ENCODE measurements at regions not wholly inside any gene's neighbourhood (a gene's known extent, or its start where the extent isn't known, plus 50 kb on each side); places are given as distances from the start of the nearest gene placed in this dataset.

DNA sequence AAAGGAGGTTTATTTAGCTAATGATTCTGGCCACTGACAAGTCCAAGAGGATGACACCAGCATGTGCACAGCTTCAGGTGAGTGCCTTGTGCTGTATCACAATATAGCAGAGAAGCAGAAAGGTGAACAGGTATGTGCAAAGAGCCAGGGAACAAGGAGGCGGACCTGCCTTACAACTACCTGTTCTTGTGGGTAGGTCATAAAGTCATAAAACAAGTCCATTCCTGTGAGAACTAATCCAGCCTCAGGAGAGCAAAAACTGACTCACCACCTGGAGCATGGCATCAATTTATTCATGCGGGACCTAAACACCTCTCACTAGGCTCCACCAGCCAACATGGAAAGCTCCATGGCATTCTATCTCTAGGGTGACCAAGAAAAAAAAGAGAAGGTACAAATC is 234.2 kb downstream of the ASXL3 start:
- no peak for TF ChIP-seq EP300 (IDR thresholded peaks at IDR 0.05)
- TF ChIP-seq POLR2A (IDR thresholded peaks at IDR 0.05) = no peak
- TF ChIP-seq, protein P1, sequence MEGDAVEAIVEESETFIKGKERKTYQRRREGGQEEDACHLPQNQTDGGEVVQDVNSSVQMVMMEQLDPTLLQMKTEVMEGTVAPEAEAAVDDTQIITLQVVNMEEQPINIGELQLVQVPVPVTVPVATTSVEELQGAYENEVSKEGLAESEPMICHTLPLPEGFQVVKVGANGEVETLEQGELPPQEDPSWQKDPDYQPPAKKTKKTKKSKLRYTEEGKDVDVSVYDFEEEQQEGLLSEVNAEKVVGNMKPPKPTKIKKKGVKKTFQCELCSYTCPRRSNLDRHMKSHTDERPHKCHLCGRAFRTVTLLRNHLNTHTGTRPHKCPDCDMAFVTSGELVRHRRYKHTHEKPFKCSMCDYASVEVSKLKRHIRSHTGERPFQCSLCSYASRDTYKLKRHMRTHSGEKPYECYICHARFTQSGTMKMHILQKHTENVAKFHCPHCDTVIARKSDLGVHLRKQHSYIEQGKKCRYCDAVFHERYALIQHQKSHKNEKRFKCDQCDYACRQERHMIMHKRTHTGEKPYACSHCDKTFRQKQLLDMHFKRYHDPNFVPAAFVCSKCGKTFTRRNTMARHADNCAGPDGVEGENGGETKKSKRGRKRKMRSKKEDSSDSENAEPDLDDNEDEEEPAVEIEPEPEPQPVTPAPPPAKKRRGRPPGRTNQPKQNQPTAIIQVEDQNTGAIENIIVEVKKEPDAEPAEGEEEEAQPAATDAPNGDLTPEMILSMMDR (IDR thresholded peaks at IDR 0.05) = no peak
- 96 to 98% (median 96%) methylated on average over 2 of the region's 2 CpGs for WGBS, 3 donors

GRCh38 chr18:33805592-33805991 is 227.6 kb downstream of the ASXL3 start:
- Histone ChIP-seq H3K27me3 (no peaks in the 10 kb centered on the region), H3K4me1 (ENCODE audit: insufficient read depth) (no peaks in the 10 kb centered on the region), H3K4me3 (no peak overlapping the region), H3K9me3 (no peaks in the 10 kb centered on the region), H3K36me3 (no peaks in the 10 kb centered on the region), H3K27ac (no peak overlapping the region)
- no peak for DNase-seq
- TF ChIP-seq POLR2A (IDR thresholded peaks at IDR 0.05) = no peak
- TF ChIP-seq, protein P1 (IDR thresholded peaks at IDR 0.05) = no peak
- TF ChIP-seq EP300 (IDR thresholded peaks at IDR 0.05) = no peak
- 9 to 13% (median 9%) methylated on average over 4 of the region's 4 CpGs for WGBS, 3 donors
- intact Hi-C loops (cut with DNase I) = no loop called here

More for the DNA sequence above, 234.2 kb downstream of the ASXL3 start:
- intact Hi-C loops (cut with DNase I) = no loop called here
- Histone ChIP-seq H3K9me3 (no peaks in the 10 kb centered on the region), H3K27me3 (no peaks in the 10 kb centered on the region), H3K4me3 (no peak overlapping the region), H3K27ac (no peak overlapping the region), H3K4me1 (ENCODE audit: insufficient read depth) (no peaks in the 10 kb centered on the region), H3K36me3 (no peaks in the 10 kb centered on the region)
- no peak for DNase-seq

GRCh38 chr18:33804258-33804657 is 226.2 kb downstream of the ASXL3 start:
- no peak overlapping the region for H3K4me3 ChIP-seq
- H3K9me3 ChIP-seq = no peaks in the 10 kb centered on the region
- H3K4me1 ChIP-seq (ENCODE audit: insufficient read depth) = no peaks in the 10 kb centered on the region
- intact Hi-C loops (cut with DNase I) = no loop called here
- 40 to 57% (median 47%) methylated on average over 3 of the region's 3 CpGs for WGBS, 3 donors
- no peaks in the 10 kb centered on the region for H3K27me3 ChIP-seq
- H3K27ac ChIP-seq = no peak overlapping the region
- TF ChIP-seq, protein P1 (IDR thresholded peaks at IDR 0.05) = no peak
- no peak for TF ChIP-seq POLR2A (IDR thresholded peaks at IDR 0.05)
- no peaks in the 10 kb centered on the region for H3K36me3 ChIP-seq
- no peak for DNase-seq

GRCh38 chr18:33803636-33804035 is 225.6 kb downstream of the ASXL3 start:
- Histone ChIP-seq H3K4me1 (ENCODE audit: insufficient read depth) (no peaks in the 10 kb centered on the region), H3K36me3 (no peaks in the 10 kb centered on the region), H3K27me3 (no peaks in the 10 kb centered on the region), H3K9me3 (no peaks in the 10 kb centered on the region), H3K27ac (no peak overlapping the region), H3K4me3 (no peak overlapping the region)
- intact Hi-C loops (cut with DNase I) = no loop called here
- no peak for DNase-seq
- TF ChIP-seq POLR2A (IDR thresholded peaks at IDR 0.05) = no peak
- no peak for TF ChIP-seq EP300 (IDR thresholded peaks at IDR 0.05)
- TF ChIP-seq, protein P1 (IDR thresholded peaks at IDR 0.05) = no peak
- WGBS, 3 donors = 40 to 51% (median 46%) methylated on average over 3 of the region's 3 CpGs

DNA sequence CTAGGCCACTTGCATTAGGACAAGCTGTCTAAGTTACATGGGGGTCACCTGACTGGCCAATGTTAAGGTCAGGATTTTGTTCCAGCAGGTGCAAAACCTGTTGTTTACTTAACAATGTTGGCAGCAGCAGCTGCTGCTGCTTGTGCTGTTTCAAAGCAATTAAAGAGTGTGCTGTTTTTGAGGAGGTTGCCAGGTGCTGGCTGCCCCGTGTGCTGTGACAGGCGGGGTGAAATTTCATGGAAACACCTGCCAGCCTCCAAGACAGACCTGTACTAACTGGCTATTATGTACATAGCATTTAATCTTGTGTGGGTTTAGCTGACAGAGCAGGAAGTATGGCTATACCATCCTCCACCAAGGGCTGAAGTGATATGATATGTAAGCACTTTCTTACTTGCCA is 224.9 kb downstream of the ASXL3 start:
- intact Hi-C loops (cut with DNase I) = no loop called here
- Histone ChIP-seq H3K9me3 (no peaks in the 10 kb centered on the region), H3K36me3 (no peaks in the 10 kb centered on the region), H3K27ac (no peak overlapping the region), H3K27me3 (no peaks in the 10 kb centered on the region), H3K4me3 (no peak overlapping the region), H3K4me1 (ENCODE audit: insufficient read depth) (no peaks in the 10 kb centered on the region)
- WGBS, 3 donors = 69 to 83% (median 77%) methylated on average over 2 of the region's 2 CpGs
- DNase-seq = no peak
- TF ChIP-seq, protein P1 (IDR thresholded peaks at IDR 0.05) = no peak
- no peak for TF ChIP-seq POLR2A (IDR thresholded peaks at IDR 0.05)
- TF ChIP-seq EP300 (IDR thresholded peaks at IDR 0.05) = no peak

All from ovary (tissue), 7 donors.